GM13976 (cell line): ENCODE measurements at regions not wholly inside any gene's neighbourhood (a gene's known extent, or its start where the extent isn't known, plus 50 kb on each side); places are given as distances from the start of the nearest gene placed in this dataset.
A peak's percentile ranks its signal among the peaks of the same experiment; 100 is the strongest.

ENCODE experiments used
- DNase-seq: peaks from one replicate; pipeline ENCODE4 v3.0.0; 2012; ENCODE audit warnings: low spot score
- CTCF ChIP-seq: IDR thresholded peaks from 2 replicates; pipeline ENCODE4 v1.5.1; 2012; ENCODE audit warnings: borderline replicate concordance, mild to moderate bottlenecking; ENCODE audit not compliant: insufficient read depth; ENCODE audit errors: extremely low read depth, missing control alignments, control extremely low read depth
- in situ Hi-C: fragments of 300-500 bp; cut with MboI; formaldehyde crosslinking; loops from one replicate; pipeline ENCODE4 v1.12.0; 2022; ENCODE audit warnings: low sequenced_read_pairs, mixed read lengths, inconsistent platforms; ENCODE audit not compliant: unreplicated experiment

GRCh38 chr11:128324531-128325141, 262.7 kb downstream of the ETS1 start:
- no peak for TF ChIP-seq CTCF
- in situ Hi-C loops = no loop called here
- no peak for DNase-seq

- DNase-seq = no peak
- TF ChIP-seq CTCF = no peak
- in situ Hi-C loops = no loop called here
Observed at GRCh38 chr11:128324051-128324481, 263.3 kb downstream of the ETS1 start.

- in situ Hi-C loops = no loop called here
- TF ChIP-seq CTCF = peak; percentile 38
- peak; percentile 51 for DNase-seq
Observed at GRCh38 chr11:128323381-128323780, 264.0 kb downstream of the ETS1 start.

- no peak for TF ChIP-seq CTCF
- in situ Hi-C loops = no loop called here
- DNase-seq = peak; percentile 63
Observed at GRCh38 chr11:128318856-128319474, 268.4 kb downstream of the ETS1 start.

GRCh38 chr11:128316541-128317227, 270.7 kb downstream of the ETS1 start:
- in situ Hi-C loops = no loop called here
- DNase-seq = no peak
- no peak for TF ChIP-seq CTCF

- TF ChIP-seq CTCF = no peak
- in situ Hi-C loops = no loop called here
- no peak for DNase-seq
Observed at GRCh38 chr11:128315933-128316332, 271.4 kb downstream of the ETS1 start.

GRCh38 chr11:128313931-128314330, 273.4 kb downstream of the ETS1 start:
- in situ Hi-C loops = no loop called here
- TF ChIP-seq CTCF = no peak
- DNase-seq = no peak
